A673 (cell line): ENCODE measurements at regions not wholly inside any gene's neighbourhood (a gene's known extent, or its start where the extent isn't known, plus 50 kb on each side); places are given as distances from the start of the nearest gene placed in this dataset.

Experiments
- EZH2 ChIP-seq: fragments of 200-600 bp; sonication (generic); IDR thresholded peaks from 2 replicates; pipeline ENCODE4 v1.6.1; 2017; ENCODE audit warnings: borderline replicate concordance, low read depth, mild to moderate bottlenecking, mixed read lengths, antibody characterized with exemption, low read length; ENCODE audit not compliant: poor library complexity, severe bottlenecking
- TF ChIP-seq, protein P1 (sequence below): fragments of 300-800, 200-600 bp; sonication (generic); conservative IDR thresholded peaks from 2 replicates; pipeline ENCODE4 v1.5.1; 2017; ENCODE audit warnings: low read depth, mild to moderate bottlenecking, antibody characterized with exemption, low read length, moderate library complexity, mixed read lengths

DNA sequence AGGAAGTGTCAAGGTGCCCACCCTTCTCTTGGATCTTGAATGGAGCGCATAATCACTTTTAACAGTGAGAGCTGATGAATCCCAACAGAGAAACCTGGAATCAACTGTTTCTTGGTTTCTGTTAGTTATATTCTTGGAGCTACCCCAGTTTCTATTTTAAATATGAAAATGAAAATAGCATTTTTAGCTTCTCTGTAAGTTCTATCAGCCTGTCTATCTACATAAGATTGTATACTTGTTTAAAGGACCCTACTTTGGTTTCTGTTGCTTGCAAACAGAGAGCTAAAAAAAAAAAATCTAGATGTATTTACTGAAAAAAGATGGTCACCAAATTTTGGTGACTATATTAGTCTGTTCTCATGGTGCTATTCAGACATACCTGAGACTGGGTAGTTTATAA lies 670.0 kb downstream of the NCAM2 start:
- no peak for TF ChIP-seq EZH2
- TF ChIP-seq, protein P1, sequence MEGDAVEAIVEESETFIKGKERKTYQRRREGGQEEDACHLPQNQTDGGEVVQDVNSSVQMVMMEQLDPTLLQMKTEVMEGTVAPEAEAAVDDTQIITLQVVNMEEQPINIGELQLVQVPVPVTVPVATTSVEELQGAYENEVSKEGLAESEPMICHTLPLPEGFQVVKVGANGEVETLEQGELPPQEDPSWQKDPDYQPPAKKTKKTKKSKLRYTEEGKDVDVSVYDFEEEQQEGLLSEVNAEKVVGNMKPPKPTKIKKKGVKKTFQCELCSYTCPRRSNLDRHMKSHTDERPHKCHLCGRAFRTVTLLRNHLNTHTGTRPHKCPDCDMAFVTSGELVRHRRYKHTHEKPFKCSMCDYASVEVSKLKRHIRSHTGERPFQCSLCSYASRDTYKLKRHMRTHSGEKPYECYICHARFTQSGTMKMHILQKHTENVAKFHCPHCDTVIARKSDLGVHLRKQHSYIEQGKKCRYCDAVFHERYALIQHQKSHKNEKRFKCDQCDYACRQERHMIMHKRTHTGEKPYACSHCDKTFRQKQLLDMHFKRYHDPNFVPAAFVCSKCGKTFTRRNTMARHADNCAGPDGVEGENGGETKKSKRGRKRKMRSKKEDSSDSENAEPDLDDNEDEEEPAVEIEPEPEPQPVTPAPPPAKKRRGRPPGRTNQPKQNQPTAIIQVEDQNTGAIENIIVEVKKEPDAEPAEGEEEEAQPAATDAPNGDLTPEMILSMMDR: no peak
